Activated B cell treated with CpG ODN at 0.5 μM for 24 hours (primary cell): ENCODE measurements at regions not wholly inside any gene's neighbourhood (a gene's known extent, or its start where the extent isn't known, plus 50 kb on each side); places are given as distances from the start of the nearest gene placed in this dataset.

ENCODE experiments used
- ATAC-seq: fragments of 200-7000 bp; cut with Tn5 transposase; one replicate; pipeline ENCODE4 v1.10.0; 2021; ENCODE audit warnings: low read depth, mild to moderate bottlenecking, moderate library complexity
- CTCF ChIA-PET: fragments of 350-600 bp; sonication (Branson Sonifier 250); formaldehyde crosslinking; loops from one replicate; lab custom pipeline; 2021; ENCODE audit warnings: antibody characterized with exemption; lab: Charles Lee
- POLR2A ChIA-PET: fragments of 350-600 bp; sonication (Branson Sonifier 250); formaldehyde crosslinking; loops from one replicate; lab custom pipeline; 2021; ENCODE audit warnings: antibody characterized with exemption; lab: Charles Lee
- DNase-seq: peaks from one replicate; pipeline ENCODE4 v3.0.0; 2022
- H3K27ac Mint-ChIP-seq: one replicate; pipeline ENCODE4 v1.8.0; 2020; ENCODE audit warnings: mixed read lengths
- H3K27me3 Mint-ChIP-seq: one replicate; pipeline ENCODE4 v1.8.0; 2021; ENCODE audit warnings: mixed read lengths
- H3K36me3 Mint-ChIP-seq: one replicate; pipeline ENCODE4 v1.8.0; 2021; ENCODE audit warnings: low read depth, mixed read lengths
- H3K4me1 Mint-ChIP-seq: one replicate; pipeline ENCODE4 v1.8.0; 2021; ENCODE audit warnings: mixed read lengths
- H3K4me3 Mint-ChIP-seq: one replicate; pipeline ENCODE4 v1.8.0; 2020; ENCODE audit warnings: mild to moderate bottlenecking, mixed read lengths
- H3K9me3 Mint-ChIP-seq: one replicate; pipeline ENCODE4 v1.8.0; 2020; ENCODE audit warnings: mixed read lengths
- intact Hi-C: fragments of 100-400 bp; cut with micrococcal nuclease; formaldehyde crosslinking; loops from one replicate; pipeline ENCODE4 v1.15.1; 2024
- TF ChIP-seq, protein P1 (sequence below): fragments of 200-600 bp; IDR thresholded peaks from one replicate; pipeline ENCODE4 v1.8.0; 2022; ENCODE audit warnings: antibody characterized with exemption, mild to moderate bottlenecking

- POLR2A ChIA-PET: no interaction called here
- Mint-ChIP-seq H3K4me3 (no peak overlapping the region), H3K27me3 (no peaks in the 10 kb centered on the region), H3K4me1 (no peaks in the 10 kb centered on the region), H3K9me3 (peaks cover 7% of the 10 kb centered on the region), H3K36me3 (no peaks in the 10 kb centered on the region), H3K27ac (no peak overlapping the region)
- intact Hi-C loops: no loop called here
- TF ChIP-seq, protein P1, sequence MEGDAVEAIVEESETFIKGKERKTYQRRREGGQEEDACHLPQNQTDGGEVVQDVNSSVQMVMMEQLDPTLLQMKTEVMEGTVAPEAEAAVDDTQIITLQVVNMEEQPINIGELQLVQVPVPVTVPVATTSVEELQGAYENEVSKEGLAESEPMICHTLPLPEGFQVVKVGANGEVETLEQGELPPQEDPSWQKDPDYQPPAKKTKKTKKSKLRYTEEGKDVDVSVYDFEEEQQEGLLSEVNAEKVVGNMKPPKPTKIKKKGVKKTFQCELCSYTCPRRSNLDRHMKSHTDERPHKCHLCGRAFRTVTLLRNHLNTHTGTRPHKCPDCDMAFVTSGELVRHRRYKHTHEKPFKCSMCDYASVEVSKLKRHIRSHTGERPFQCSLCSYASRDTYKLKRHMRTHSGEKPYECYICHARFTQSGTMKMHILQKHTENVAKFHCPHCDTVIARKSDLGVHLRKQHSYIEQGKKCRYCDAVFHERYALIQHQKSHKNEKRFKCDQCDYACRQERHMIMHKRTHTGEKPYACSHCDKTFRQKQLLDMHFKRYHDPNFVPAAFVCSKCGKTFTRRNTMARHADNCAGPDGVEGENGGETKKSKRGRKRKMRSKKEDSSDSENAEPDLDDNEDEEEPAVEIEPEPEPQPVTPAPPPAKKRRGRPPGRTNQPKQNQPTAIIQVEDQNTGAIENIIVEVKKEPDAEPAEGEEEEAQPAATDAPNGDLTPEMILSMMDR: no peak
- CTCF ChIA-PET: no interaction called here
- ATAC-seq: no peak
- no peak for DNase-seq
These were observed 807.1 kb downstream of the KCNJ2 start for GRCh38 chr17:70976447-70976846.

- DNase-seq (no peak), ATAC-seq (no peak)
- H3K4me1 Mint-ChIP-seq: no peaks in the 10 kb centered on the region
- no peak overlapping the region for H3K27ac Mint-ChIP-seq
- H3K4me3 Mint-ChIP-seq: no peak overlapping the region
- intact Hi-C loops: no loop called here
- peaks cover 17% of the 10 kb centered on the region for H3K9me3 Mint-ChIP-seq
- TF ChIP-seq, protein P1: no peak
- ChIA-PET POLR2A (no interaction called here), CTCF (no interaction called here)
- no peaks in the 10 kb centered on the region for H3K36me3 Mint-ChIP-seq
- no peaks in the 10 kb centered on the region for H3K27me3 Mint-ChIP-seq
These were observed 815.5 kb downstream of the KCNJ2 start for GRCh38 chr17:70984873-70985272.

GRCh38 chr17:70987867-70988340, 818.6 kb downstream of the KCNJ2 start:
- Mint-ChIP-seq H3K27me3 (no peaks in the 10 kb centered on the region), H3K9me3 (peaks cover 18% of the 10 kb centered on the region), H3K27ac (no peak overlapping the region), H3K4me3 (no peak overlapping the region), H3K36me3 (no peaks in the 10 kb centered on the region), H3K4me1 (no peaks in the 10 kb centered on the region)
- TF ChIP-seq, protein P1: no peak
- ChIA-PET CTCF (no interaction called here), POLR2A (no interaction called here)
- ATAC-seq (no peak), DNase-seq (no peak)
- intact Hi-C loops: no loop called here

DNA sequence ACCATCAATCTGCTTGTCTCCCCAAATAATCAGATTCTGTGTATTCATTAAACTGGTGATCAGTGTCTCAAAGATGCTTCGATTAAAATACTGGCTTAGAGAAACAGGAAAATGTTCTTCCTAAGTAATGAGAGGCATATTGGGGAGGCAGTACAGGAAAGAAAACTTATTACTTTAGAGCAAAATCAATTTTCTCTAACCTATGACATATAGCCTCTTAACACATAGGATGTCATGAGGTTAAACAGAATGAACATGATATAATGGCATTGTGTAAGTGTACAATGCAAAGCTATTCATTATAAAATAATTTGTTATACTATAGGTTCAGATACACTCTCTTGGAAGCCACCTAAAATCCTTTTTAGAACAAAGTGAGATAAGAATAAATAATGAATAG, 819.3 kb downstream of the KCNJ2 start:
- ChIA-PET CTCF (no interaction called here), POLR2A (no interaction called here)
- intact Hi-C loops: no loop called here
- Mint-ChIP-seq H3K9me3 (peaks cover 20% of the 10 kb centered on the region), H3K27me3 (no peaks in the 10 kb centered on the region), H3K4me1 (no peaks in the 10 kb centered on the region), H3K27ac (no peak overlapping the region), H3K4me3 (no peak overlapping the region), H3K36me3 (no peaks in the 10 kb centered on the region)
- ATAC-seq (no peak), DNase-seq (no peak)
- TF ChIP-seq, protein P1: no peak

- peaks cover 20% of the 10 kb centered on the region for H3K9me3 Mint-ChIP-seq
- H3K4me3 Mint-ChIP-seq: no peak overlapping the region
- TF ChIP-seq, protein P1: no peak
- ATAC-seq: no peak
- H3K27me3 Mint-ChIP-seq: no peaks in the 10 kb centered on the region
- no peak overlapping the region for H3K27ac Mint-ChIP-seq
- no peaks in the 10 kb centered on the region for H3K36me3 Mint-ChIP-seq
- DNase-seq: no peak
- no peaks in the 10 kb centered on the region for H3K4me1 Mint-ChIP-seq
- ChIA-PET POLR2A (no interaction called here), CTCF (no interaction called here)
- intact Hi-C loops: no loop called here
These were observed 819.9 kb downstream of the KCNJ2 start for GRCh38 chr17:70989280-70989679.
